Adrenal gland (tissue), 9 donors: ENCODE measurements at regions not wholly inside any gene's neighbourhood (a gene's known extent, or its start where the extent isn't known, plus 50 kb on each side); places are given as distances from the start of the nearest gene placed in this dataset.

Experiments used
- DNase-seq, 7 donors: peaks; one replicate each; pipeline ENCODE4 v3.0.0-alpha.2; 2019 to 2020
- H3K27ac ChIP-seq, 5 donors: fragments of 200-600 bp; sonication (generic) in 4 of 5; 1 replicate in 3 of 5; 2 replicates in 2 of 5; pipeline versions ENCODE4 v1.5.1 to v1.8.0; 2016 to 2020; ENCODE audit warnings: mild to moderate bottlenecking in 1 of 5
- H3K27me3 ChIP-seq: fragments of 200-600 bp; 2 replicates; pipeline ENCODE4 v1.8.0; 2021
- H3K36me3 ChIP-seq, 2 donors: fragments of 200-600 bp; replicated peaks in 1 of 2; 1 replicate in 1 of 2; 2 replicates in 1 of 2; pipeline versions ENCODE4 v1.5.1 to v1.8.0; 2018 to 2022
- H3K4me1 ChIP-seq, 2 donors: fragments of 200-600 bp; replicated peaks in 1 of 2; 1 replicate in 1 of 2; 2 replicates in 1 of 2; pipeline versions ENCODE4 v1.5.1 to v1.8.0; 2018 to 2021
- H3K4me3 ChIP-seq, 4 donors: fragments of 200-600 bp; sonication (generic) in 3 of 4; one replicate each; pipeline ENCODE4 v1.5.1; 2016 to 2018
- H3K9me3 ChIP-seq, 3 donors: fragments of 200-600 bp; sonication (generic) in 1 of 3; replicated peaks in 1 of 3; 1 replicate in 2 of 3; 2 replicates in 1 of 3; pipeline versions ENCODE4 v1.5.1 to v1.8.0; 2016 to 2021
- POLR2A ChIP-seq, 2 donors: fragments of 450-650 bp; IDR thresholded peaks; one replicate each; pipeline ENCODE4 v1.6.1; 2017; ENCODE audit warnings: antibody characterized with exemption in 2 of 2, mild to moderate bottlenecking in 2 of 2, moderate library complexity in 1 of 2
- WGBS, 4 donors: extraction: QIAGEN DNeasy Blood & Tissue Kit in 2 of 4; methylation state at CpG; one replicate each; pipeline versions ENCODE4 v1.1.5 to v1.1.7; 2013 to 2017; 5-methylcytosine and 5-hydroxymethylcytosine counted together
- intact Hi-C, 2 donors: fragments of 100-400 bp; cut with DNase I; formaldehyde crosslinking; loops; one replicate each; pipeline versions ENCODE4 v1.14.1 to v1.15.0; 2022 to 2023
- TF ChIP-seq, protein P1 (sequence below), 6 experiments: fragments of 450-650 bp in 4 of 6; fragments of 200-600 bp in 2 of 6; sonication (generic) in 1 of 6; IDR thresholded peaks; 1 replicate in 5 of 6; 2 replicates in 1 of 6; pipeline versions ENCODE4 v1.5.1 to v1.8.0; 2016 to 2021; ENCODE audit warnings: antibody characterized with exemption in 6 of 6, mild to moderate bottlenecking in 2 of 6, moderate library complexity in 1 of 6
- donor health status: healthy with polysubstance abuse.
- donor health status: Bipolar disorder and iron deficiency.
- donor health status: DM: yes; HTN: yes; CAD: no.
- donor health status: DM: no; HTN: no; CAD: no.
- donor health status: DM: no; HTN: no; CAD: no.

DNA sequence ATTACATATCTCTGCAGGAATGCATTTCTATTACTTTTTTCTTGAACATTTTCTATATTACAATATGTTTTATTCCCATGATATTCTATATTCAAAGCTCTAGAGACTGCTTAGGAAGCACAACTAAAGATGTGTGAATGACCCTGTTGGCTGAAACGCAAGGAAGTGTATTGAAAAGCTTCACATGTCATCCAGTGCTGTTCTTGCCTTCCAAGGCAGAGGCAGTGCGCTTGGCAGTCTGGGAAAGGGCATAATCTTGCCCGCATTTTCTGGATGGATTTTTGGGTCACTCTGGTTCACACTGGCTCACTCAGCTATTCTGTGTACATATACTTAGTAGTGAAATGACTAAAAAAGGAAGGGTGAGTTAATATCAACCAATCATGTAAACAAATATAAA lies 262.4 kb downstream of the PTPRC start:
- Histone ChIP-seq H3K4me3 (no peak overlapping the region), H3K4me1 (peaks cover 0 to 8% of the 10 kb centered on the region in 2 donors), H3K9me3 (no peaks in the 10 kb centered on the region), H3K27me3 (no peaks in the 10 kb centered on the region), H3K36me3 (no peaks in the 10 kb centered on the region), H3K27ac (no peak overlapping the region)
- intact Hi-C loops, result no loop called here
- no peak for DNase-seq
- 68 to 88% (median 86%) methylated on average over 3 of the region's 3 CpGs for WGBS, 4 donors
- no peak for TF ChIP-seq POLR2A (IDR thresholded peaks at IDR 0.05)
- TF ChIP-seq, protein P1, sequence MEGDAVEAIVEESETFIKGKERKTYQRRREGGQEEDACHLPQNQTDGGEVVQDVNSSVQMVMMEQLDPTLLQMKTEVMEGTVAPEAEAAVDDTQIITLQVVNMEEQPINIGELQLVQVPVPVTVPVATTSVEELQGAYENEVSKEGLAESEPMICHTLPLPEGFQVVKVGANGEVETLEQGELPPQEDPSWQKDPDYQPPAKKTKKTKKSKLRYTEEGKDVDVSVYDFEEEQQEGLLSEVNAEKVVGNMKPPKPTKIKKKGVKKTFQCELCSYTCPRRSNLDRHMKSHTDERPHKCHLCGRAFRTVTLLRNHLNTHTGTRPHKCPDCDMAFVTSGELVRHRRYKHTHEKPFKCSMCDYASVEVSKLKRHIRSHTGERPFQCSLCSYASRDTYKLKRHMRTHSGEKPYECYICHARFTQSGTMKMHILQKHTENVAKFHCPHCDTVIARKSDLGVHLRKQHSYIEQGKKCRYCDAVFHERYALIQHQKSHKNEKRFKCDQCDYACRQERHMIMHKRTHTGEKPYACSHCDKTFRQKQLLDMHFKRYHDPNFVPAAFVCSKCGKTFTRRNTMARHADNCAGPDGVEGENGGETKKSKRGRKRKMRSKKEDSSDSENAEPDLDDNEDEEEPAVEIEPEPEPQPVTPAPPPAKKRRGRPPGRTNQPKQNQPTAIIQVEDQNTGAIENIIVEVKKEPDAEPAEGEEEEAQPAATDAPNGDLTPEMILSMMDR (IDR thresholded peaks at IDR 0.05), result no peak

DNA sequence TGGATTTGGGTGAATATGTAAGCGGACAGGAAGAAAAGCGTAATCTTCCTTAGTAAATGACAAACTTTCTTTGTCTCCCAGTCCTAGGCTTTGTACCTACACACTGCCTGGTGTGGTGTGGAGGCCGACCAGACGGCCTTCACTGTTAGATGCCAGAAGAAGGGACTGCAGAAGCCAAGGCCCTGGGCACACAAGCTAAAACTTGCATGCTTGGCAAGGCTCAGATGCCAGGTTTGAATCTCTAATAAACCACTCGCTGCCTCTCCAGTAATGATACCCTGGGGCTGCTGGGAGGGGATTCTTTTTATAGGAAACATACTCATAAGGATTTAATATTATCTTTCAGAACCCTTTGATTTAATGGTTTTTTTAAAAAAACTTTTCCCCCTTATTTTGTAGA lies 263.8 kb downstream of the PTPRC start:
- no peak overlapping the region for H3K4me3 ChIP-seq
- H3K27me3 ChIP-seq, result no peaks in the 10 kb centered on the region
- WGBS, 4 donors, result 73 to 82% (median 79%) methylated on average over 5 of the region's 5 CpGs
- H3K9me3 ChIP-seq, result no peaks in the 10 kb centered on the region
- H3K27ac ChIP-seq, result no peak overlapping the region
- peaks cover 0 to 8% of the 10 kb centered on the region in 2 donors for H3K4me1 ChIP-seq
- no peak for DNase-seq
- H3K36me3 ChIP-seq, result no peaks in the 10 kb centered on the region
- intact Hi-C loops, result no loop called here
- TF ChIP-seq POLR2A (IDR thresholded peaks at IDR 0.05), result no peak
- TF ChIP-seq, protein P1 (IDR thresholded peaks at IDR 0.05), result no peak

DNA sequence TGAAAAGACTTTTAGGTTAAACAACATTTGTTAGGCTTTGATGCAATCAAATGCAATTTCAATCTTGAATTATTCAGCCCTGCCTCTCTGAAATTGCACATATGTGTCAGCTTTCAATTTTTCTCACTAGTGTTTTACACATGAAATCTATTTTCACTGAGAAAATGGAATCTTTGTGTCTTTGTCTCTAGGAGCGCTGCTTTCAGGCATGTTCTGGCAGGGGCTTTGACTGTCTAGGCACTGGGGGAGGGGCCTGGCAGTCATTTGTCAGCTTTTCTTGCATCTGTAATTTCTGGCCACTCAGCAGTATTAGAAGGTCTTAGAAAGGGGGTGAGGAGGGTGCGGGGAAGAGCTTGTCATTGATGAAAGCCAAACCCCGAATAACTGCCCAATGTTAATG lies 264.4 kb downstream of the PTPRC start:
- 77 to 84% (median 80%) methylated on average over 3 of the region's 3 CpGs for WGBS, 4 donors
- DNase-seq, result no peak
- Histone ChIP-seq H3K4me1 (peaks cover 0 to 8% of the 10 kb centered on the region in 2 donors), H3K9me3 (no peaks in the 10 kb centered on the region), H3K27ac (no peak overlapping the region), H3K4me3 (no peak overlapping the region), H3K36me3 (no peaks in the 10 kb centered on the region), H3K27me3 (no peaks in the 10 kb centered on the region)
- TF ChIP-seq, protein P1 (IDR thresholded peaks at IDR 0.05), result no peak
- no peak for TF ChIP-seq POLR2A (IDR thresholded peaks at IDR 0.05)
- intact Hi-C loops, result no loop called here

DNA sequence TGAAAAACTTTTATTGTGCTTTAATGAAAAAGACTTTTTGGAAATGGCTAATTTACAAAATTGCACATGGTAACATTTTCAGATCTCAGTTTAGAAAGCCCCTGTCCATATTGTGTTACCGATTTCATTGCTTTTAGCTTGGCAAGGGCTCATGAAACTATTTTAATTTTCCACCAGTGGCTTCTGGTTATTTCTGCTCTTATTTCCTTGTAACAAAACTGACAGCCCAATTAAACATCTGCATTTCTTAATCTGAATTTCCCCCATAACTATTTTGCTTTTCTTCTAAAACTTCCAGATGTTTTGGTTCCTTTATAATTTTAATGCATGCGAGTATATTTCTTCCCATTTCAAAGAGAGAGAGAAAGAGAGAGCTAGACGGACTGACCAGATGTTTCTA lies 264.8 kb downstream of the PTPRC start:
- Histone ChIP-seq H3K4me1 (peaks cover 0 to 8% of the 10 kb centered on the region in 2 donors), H3K36me3 (no peaks in the 10 kb centered on the region), H3K4me3 (no peak overlapping the region), H3K9me3 (no peaks in the 10 kb centered on the region), H3K27ac (no peak overlapping the region), H3K27me3 (no peaks in the 10 kb centered on the region)
- TF ChIP-seq POLR2A (IDR thresholded peaks at IDR 0.05), result no peak
- TF ChIP-seq, protein P1 (IDR thresholded peaks at IDR 0.05), result no peak
- no peak for DNase-seq
- 87 to 93% (median 90%) methylated on average over 3 of the region's 3 CpGs for WGBS, 4 donors
- intact Hi-C loops, result no loop called here
